Colonic mucosa (tissue), 4 donors: ENCODE measurements at regions not wholly inside any gene's neighbourhood (a gene's known extent, or its start where the extent isn't known, plus 50 kb on each side); places are given as distances from the start of the nearest gene placed in this dataset.

Experiments used
- DNase-seq: peaks from one replicate; pipeline ENCODE4 v3.0.0-alpha.2; 2020
- H3K27ac ChIP-seq: fragments of 200-600 bp; one replicate; pipeline ENCODE4 v1.8.0; 2021
- H3K27me3 ChIP-seq: fragments of 200-600 bp; one replicate; pipeline ENCODE4 v1.8.0; 2021
- H3K36me3 ChIP-seq: fragments of 200-600 bp; one replicate; pipeline ENCODE4 v1.8.0; 2021
- H3K4me1 ChIP-seq: fragments of 200-600 bp; one replicate; pipeline ENCODE4 v1.8.0; 2021; ENCODE audit warnings: mild to moderate bottlenecking
- H3K4me3 ChIP-seq: fragments of 200-600 bp; one replicate; pipeline ENCODE4 v1.8.0; 2021
- H3K9ac ChIP-seq, 2 donors: one replicate each; pipeline ENCODE4 v1.7.0; 2013; ENCODE audit warnings: control low read depth in 2 of 2, low read depth in 2 of 2, low read length in 2 of 2
- H3K9me3 ChIP-seq: fragments of 200-600 bp; one replicate; pipeline ENCODE4 v1.8.0; 2021
- CTCF ChIP-seq: fragments of 200-600 bp; IDR thresholded peaks from one replicate; pipeline ENCODE4 v1.8.0; 2022; ENCODE audit warnings: antibody characterized with exemption, mild to moderate bottlenecking
- intact Hi-C: fragments of 100-400 bp; cut with DNase I; formaldehyde crosslinking; loops from one replicate; pipeline ENCODE4 v1.14.1; 2022
- donor health status: healthy.
- donor health status: DM: no; HTN: no; CAD: no.
- donor health status: DM: no; HTN: no; CAD: no.

GRCh38 chrX:80293354-80293753, 126.9 kb upstream of the TENT5D start:
- TF ChIP-seq CTCF = no peak
- H3K4me1 ChIP-seq = no peaks in the 10 kb centered on the region
- intact Hi-C loops = no loop called here
- no peak overlapping the region for H3K27ac ChIP-seq
- H3K27me3 ChIP-seq = no peaks in the 10 kb centered on the region
- DNase-seq = no peak
- H3K9me3 ChIP-seq = no peaks in the 10 kb centered on the region
- H3K36me3 ChIP-seq = no peaks in the 10 kb centered on the region
- no peak overlapping the region for H3K9ac ChIP-seq
- H3K4me3 ChIP-seq = no peak overlapping the region

- Histone ChIP-seq H3K9ac (no peak overlapping the region), H3K36me3 (no peaks in the 10 kb centered on the region), H3K4me3 (no peak overlapping the region), H3K4me1 (no peaks in the 10 kb centered on the region), H3K27ac (no peak overlapping the region), H3K9me3 (no peaks in the 10 kb centered on the region), H3K27me3 (no peaks in the 10 kb centered on the region)
- intact Hi-C loops = no loop called here
- no peak for TF ChIP-seq CTCF
- no peak for DNase-seq
These were observed 114.2 kb upstream of the TENT5D start for GRCh38 chrX:80306007-80306406.

- intact Hi-C loops = no loop called here
These were observed 107.8 kb upstream of the TENT5D start for GRCh38 chrX:80312448-80312847.

GRCh38 chrX:80316526-80316925, 103.7 kb upstream of the TENT5D start:
- no peaks in the 10 kb centered on the region for H3K4me1 ChIP-seq

More at GRCh38 chrX:80312448-80312847, 107.8 kb upstream of the TENT5D start:
- DNase-seq = no peak
- H3K27ac ChIP-seq = no peak overlapping the region
- H3K9me3 ChIP-seq = no peaks in the 10 kb centered on the region
- H3K9ac ChIP-seq = no peak overlapping the region
- no peak for TF ChIP-seq CTCF
- no peaks in the 10 kb centered on the region for H3K4me1 ChIP-seq
- no peak overlapping the region for H3K4me3 ChIP-seq
- H3K36me3 ChIP-seq = no peaks in the 10 kb centered on the region
- no peaks in the 10 kb centered on the region for H3K27me3 ChIP-seq

GRCh38 chrX:80317646-80318045, 102.6 kb upstream of the TENT5D start:
- Histone ChIP-seq H3K27me3 (no peaks in the 10 kb centered on the region), H3K27ac (no peak overlapping the region)

More at GRCh38 chrX:80316526-80316925, 103.7 kb upstream of the TENT5D start:
- intact Hi-C loops = no loop called here
- no peak for DNase-seq
- Histone ChIP-seq H3K4me3 (no peak overlapping the region), H3K27ac (no peak overlapping the region), H3K9me3 (no peaks in the 10 kb centered on the region), H3K27me3 (no peaks in the 10 kb centered on the region), H3K9ac (no peak overlapping the region), H3K36me3 (no peaks in the 10 kb centered on the region)
- no peak for TF ChIP-seq CTCF

More at GRCh38 chrX:80317646-80318045, 102.6 kb upstream of the TENT5D start:
- intact Hi-C loops = no loop called here
- Histone ChIP-seq H3K4me3 (no peak overlapping the region), H3K36me3 (no peaks in the 10 kb centered on the region), H3K4me1 (no peaks in the 10 kb centered on the region), H3K9me3 (no peaks in the 10 kb centered on the region), H3K9ac (no peak overlapping the region)
- no peak for TF ChIP-seq CTCF
- no peak for DNase-seq
